PC-9 (cell line): ENCODE measurements at regions not wholly inside any gene's neighbourhood (a gene's known extent, or its start where the extent isn't known, plus 50 kb on each side); places are given as distances from the start of the nearest gene placed in this dataset.

Source experiments
- CTCF ChIP-seq: fragments of 200-600 bp; sonication (generic); conservative IDR thresholded peaks from 2 replicates; pipeline ENCODE4 v1.6.1; 2017; ENCODE audit warnings: mixed run types, antibody characterized with exemption, mild to moderate bottlenecking, moderate library complexity
- EZH2 ChIP-seq: fragments of 200-600 bp; sonication (generic); IDR thresholded peaks from 2 replicates; pipeline ENCODE4 v1.8.0; 2017; ENCODE audit warnings: antibody characterized with exemption, low read depth

GRCh38 chr5:154676508-154676907 is 78.7 kb upstream of the LARP1 start:
- TF ChIP-seq CTCF, result no peak
- TF ChIP-seq EZH2, result no peak
